ENCODE measurements at regions not wholly inside any gene's neighbourhood (a gene's known extent, or its start where the extent isn't known, plus 50 kb on each side); places are given as distances from the start of the nearest gene placed in this dataset.

DNA sequence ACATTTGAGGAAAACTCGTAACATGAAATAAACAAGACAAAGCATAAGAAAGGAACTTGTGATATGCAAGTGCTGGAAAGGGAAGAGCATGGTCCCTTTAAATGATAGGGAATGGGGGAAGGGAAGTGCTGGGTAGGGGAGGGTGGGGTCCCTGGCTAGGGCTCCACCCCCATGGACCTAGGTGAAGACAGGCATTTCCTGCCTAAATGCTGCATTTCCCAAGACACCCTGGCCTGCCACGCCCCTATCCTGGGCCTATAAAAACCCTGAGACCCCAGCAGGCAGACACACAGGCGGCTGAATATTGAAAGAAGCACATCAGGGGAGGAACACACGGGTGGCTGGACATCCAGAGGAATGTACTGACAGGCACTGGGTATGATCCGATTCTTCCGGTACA is 499.9 kb downstream of the ZEB2 start:
- no peak for DNase-seq (ENCODE audit: low read depth in 2 of 2)
- H3K4me3 ChIP-seq (replicated peaks in 1 of 2; ENCODE audit: low read depth in 2 of 2, low read length in 2 of 2), result no peak overlapping the region

DNA sequence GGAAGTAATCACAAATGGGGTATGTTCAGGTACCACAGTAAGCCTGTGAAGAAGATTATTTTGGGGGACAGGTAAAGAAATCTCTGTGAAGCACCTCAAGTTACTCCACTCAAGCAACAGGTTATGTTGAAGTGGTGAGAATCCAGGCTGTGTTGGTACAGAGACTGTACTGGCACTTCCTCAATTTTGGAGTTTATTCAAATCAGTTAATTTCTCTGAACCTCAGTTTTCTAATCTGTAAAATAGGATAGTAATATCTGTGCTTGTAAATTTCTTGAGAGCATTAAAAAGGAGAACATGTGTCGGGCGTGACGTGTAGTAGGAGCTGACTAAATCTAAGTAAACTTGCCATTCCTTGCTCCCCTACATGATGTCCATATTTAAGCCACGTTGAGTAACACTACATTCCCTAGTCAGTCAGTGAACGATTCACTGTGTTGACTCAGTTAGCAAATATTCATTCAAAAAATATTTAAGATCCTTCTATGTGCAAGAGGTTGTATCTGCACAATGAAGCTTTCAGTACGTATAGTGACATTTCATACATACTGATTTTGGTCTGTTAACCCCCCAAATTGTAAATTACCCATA is 504.2 kb downstream of the ZEB2 start:
- H3K4me3 ChIP-seq (replicated peaks in 1 of 2; ENCODE audit: low read depth in 2 of 2, low read length in 2 of 2), result no peak overlapping the region
- peak; percentile 58 to 97 for DNase-seq (ENCODE audit: low read depth in 2 of 2)
- TF ChIP-seq, protein P1, sequence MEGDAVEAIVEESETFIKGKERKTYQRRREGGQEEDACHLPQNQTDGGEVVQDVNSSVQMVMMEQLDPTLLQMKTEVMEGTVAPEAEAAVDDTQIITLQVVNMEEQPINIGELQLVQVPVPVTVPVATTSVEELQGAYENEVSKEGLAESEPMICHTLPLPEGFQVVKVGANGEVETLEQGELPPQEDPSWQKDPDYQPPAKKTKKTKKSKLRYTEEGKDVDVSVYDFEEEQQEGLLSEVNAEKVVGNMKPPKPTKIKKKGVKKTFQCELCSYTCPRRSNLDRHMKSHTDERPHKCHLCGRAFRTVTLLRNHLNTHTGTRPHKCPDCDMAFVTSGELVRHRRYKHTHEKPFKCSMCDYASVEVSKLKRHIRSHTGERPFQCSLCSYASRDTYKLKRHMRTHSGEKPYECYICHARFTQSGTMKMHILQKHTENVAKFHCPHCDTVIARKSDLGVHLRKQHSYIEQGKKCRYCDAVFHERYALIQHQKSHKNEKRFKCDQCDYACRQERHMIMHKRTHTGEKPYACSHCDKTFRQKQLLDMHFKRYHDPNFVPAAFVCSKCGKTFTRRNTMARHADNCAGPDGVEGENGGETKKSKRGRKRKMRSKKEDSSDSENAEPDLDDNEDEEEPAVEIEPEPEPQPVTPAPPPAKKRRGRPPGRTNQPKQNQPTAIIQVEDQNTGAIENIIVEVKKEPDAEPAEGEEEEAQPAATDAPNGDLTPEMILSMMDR (IDR thresholded peaks at IDR 0.05; ENCODE audit: low read depth, low read length), result no peak

More for the DNA sequence above, 499.9 kb downstream of the ZEB2 start:
- TF ChIP-seq, protein P1 (IDR thresholded peaks at IDR 0.05; ENCODE audit: low read depth, low read length), result no peak

DNA sequence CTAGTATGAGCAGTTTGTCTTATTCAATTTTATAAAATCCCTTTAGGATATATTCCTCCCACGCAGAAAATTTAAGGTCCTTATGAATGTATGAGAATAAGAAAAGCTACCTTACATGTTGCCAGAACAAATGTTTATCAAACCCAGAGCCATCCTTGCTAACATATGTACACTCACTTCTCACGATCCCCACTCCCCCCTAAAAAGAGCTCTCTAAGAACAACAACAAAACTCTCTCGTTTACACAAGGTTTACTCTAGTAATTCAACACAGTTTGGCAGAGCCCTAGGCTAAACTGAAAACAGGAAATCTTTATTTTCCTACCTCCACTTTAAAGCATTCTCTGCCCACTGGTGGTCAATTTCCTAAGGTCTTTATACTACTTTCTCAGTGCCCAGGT is 504.9 kb downstream of the ZEB2 start:
- no peak overlapping the region for H3K4me3 ChIP-seq (replicated peaks in 1 of 2; ENCODE audit: low read depth in 2 of 2, low read length in 2 of 2)
- TF ChIP-seq, protein P1 (IDR thresholded peaks at IDR 0.05; ENCODE audit: low read depth, low read length), result no peak
- DNase-seq (ENCODE audit: low read depth in 2 of 2), result peak; percentile 4 to 49

DNA sequence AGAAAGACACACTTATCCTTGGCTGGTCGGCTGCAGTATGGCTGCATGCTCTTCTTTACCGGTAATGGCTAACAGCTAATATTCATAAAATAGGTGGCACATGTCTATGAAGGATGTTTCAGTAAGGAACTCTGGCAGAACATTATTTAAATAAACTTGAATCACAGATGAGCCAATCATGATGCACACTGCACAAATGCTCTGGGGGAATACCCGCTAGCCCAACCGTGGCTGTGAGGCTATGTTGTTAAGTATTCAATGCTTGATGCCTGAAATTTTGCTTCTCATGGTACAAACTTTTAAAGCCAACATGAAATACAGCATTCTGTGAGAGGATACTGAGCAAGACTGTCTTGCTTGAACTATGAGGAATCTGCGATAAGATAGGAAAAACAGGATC is 505.8 kb downstream of the ZEB2 start:
- DNase-seq (ENCODE audit: low read depth in 2 of 2), result peak; percentile 3 to 84
- TF ChIP-seq, protein P1 (IDR thresholded peaks at IDR 0.05; ENCODE audit: low read depth, low read length), result no peak

DNA sequence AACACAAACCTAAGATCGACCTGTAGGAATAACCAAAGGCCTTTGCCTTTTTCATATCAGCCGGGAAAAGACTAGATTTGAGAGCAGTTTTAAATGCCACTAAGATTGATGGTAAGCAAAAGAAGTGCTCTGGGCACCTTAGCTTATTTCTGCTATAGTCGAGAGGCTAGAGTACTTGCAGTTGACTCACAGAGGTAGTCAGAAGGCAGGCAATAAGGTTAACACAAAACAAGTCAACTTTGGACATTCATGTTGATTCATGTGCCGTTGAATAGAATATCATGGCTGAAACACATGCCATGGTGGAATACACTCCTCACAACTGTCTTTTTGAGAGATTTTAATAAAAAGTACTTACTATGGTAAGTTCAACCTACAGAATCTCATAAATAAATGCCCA is 507.6 kb downstream of the ZEB2 start:
- no peak for DNase-seq (ENCODE audit: low read depth in 2 of 2)
- TF ChIP-seq, protein P1 (IDR thresholded peaks at IDR 0.05; ENCODE audit: low read depth, low read length), result no peak

More for the DNA sequence above, 505.8 kb downstream of the ZEB2 start:
- no peak overlapping the region for H3K4me3 ChIP-seq (replicated peaks in 1 of 2; ENCODE audit: low read depth in 2 of 2, low read length in 2 of 2)

DNA sequence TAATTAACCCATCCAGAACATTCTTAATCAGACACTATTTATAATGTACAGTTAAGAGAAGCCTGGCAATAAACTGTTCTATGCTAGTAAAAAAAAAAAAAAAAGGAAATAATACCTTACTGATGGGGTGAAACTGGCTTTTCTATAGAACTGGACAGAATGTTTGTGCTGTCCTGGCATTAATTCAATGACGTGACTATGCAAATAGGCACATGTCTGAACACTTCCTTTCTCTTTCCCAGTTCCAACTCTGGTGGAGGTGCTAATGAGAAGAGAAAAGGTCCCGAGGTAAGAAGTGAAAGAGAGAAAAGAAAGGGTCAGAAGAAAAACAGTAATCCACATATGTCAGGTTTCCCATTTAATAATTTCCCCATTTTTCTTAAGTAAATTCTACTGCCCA is 508.4 kb downstream of the ZEB2 start:
- TF ChIP-seq, protein P1 (IDR thresholded peaks at IDR 0.05; ENCODE audit: low read depth, low read length), result no peak
- H3K4me3 ChIP-seq (replicated peaks in 1 of 2; ENCODE audit: low read depth in 2 of 2, low read length in 2 of 2), result no peak overlapping the region
- no peak for DNase-seq (ENCODE audit: low read depth in 2 of 2)

More for the DNA sequence above, 507.6 kb downstream of the ZEB2 start:
- no peak overlapping the region for H3K4me3 ChIP-seq (replicated peaks in 1 of 2; ENCODE audit: low read depth in 2 of 2, low read length in 2 of 2)

DNA sequence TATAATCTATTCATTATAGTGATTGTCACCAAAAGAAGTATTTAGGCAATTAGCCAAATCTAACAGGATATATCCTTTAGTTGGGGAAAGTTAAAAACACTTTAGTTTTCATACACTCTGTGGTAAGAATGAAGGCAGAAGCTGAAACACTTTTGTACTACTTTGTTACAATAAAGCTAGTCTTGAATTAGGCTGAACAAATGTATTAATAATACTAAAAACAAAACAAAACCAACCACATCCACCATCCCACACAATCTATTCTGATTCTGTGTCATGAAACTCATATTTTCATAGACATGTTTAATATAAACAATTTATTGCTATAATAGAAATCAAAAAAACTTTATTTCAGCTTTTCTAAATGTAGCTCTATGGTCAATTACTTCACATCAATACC is 508.8 kb downstream of the ZEB2 start:
- TF ChIP-seq, protein P1 (IDR thresholded peaks at IDR 0.05; ENCODE audit: low read depth, low read length), result no peak
- H3K4me3 ChIP-seq (replicated peaks in 1 of 2; ENCODE audit: low read depth in 2 of 2, low read length in 2 of 2), result no peak overlapping the region
- no peak for DNase-seq (ENCODE audit: low read depth in 2 of 2)
